HG03442 (cell line): ENCODE measurements at regions not wholly inside any gene's neighbourhood (a gene's known extent, or its start where the extent isn't known, plus 50 kb on each side); places are given as distances from the start of the nearest gene placed in this dataset.

Experiments used
- ATAC-seq: cut with Tn5 transposase; IDR thresholded peaks from one replicate; pipeline ENCODE4 v1.9.1; 2021; ENCODE audit warnings: mild to moderate bottlenecking, moderate library complexity; ENCODE audit not compliant: unreplicated experiment

GRCh38 chr20:51335329-51335841, 207.1 kb downstream of the NFATC2 start:
- peak; percentile 71 for ATAC-seq

- no peak for ATAC-seq
Measured at GRCh38 chr20:51334609-51335008, 207.9 kb downstream of the NFATC2 start.

GRCh38 chr20:51333971-51334370, 208.5 kb downstream of the NFATC2 start:
- ATAC-seq = no peak

GRCh38 chr20:51333446-51333845, 209.1 kb downstream of the NFATC2 start:
- no peak for ATAC-seq

GRCh38 chr20:51331481-51331880, 211.0 kb downstream of the NFATC2 start:
- no peak for ATAC-seq

- no peak for ATAC-seq
Measured at GRCh38 chr20:51329845-51330244, 212.7 kb downstream of the NFATC2 start.

DNA sequence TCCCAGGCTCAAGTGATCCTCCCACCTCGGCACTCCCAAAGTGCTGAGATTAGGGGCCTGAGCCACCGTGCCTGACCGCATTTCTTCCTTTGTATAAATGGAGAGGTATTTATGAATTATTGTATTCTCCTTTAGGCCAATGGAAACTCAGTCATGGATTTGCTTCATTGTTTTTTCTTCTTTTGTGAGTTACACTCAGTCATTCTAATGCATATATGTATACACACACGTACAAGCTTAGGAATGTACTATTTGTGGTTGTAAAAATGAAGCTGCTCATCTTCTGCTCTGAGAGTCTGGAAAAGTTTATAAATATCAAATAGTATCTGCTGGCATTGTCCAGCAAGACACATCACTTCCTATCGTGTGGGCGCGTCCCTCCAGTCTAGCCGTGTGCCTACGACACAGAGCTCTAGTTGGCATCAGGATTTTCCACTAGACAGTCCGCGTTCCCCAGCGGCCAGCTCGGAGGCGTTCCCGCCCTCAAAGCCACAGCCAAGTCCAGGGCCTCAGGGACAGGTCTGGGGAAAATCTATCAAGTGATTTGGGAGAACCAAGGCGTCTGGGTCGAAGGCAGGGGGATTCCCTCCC, 215.2 kb downstream of the NFATC2 start:
- no peak for ATAC-seq

GRCh38 chr20:51326201-51326819, 216.2 kb downstream of the NFATC2 start:
- ATAC-seq = no peak

GRCh38 chr20:51322164-51322707, 220.3 kb downstream of the NFATC2 start:
- no peak for ATAC-seq

- ATAC-seq = no peak
Measured at GRCh38 chr20:51321343-51322163, 221.0 kb downstream of the NFATC2 start.

GRCh38 chr20:51319522-51319921, 223.0 kb downstream of the NFATC2 start:
- no peak for ATAC-seq

DNA sequence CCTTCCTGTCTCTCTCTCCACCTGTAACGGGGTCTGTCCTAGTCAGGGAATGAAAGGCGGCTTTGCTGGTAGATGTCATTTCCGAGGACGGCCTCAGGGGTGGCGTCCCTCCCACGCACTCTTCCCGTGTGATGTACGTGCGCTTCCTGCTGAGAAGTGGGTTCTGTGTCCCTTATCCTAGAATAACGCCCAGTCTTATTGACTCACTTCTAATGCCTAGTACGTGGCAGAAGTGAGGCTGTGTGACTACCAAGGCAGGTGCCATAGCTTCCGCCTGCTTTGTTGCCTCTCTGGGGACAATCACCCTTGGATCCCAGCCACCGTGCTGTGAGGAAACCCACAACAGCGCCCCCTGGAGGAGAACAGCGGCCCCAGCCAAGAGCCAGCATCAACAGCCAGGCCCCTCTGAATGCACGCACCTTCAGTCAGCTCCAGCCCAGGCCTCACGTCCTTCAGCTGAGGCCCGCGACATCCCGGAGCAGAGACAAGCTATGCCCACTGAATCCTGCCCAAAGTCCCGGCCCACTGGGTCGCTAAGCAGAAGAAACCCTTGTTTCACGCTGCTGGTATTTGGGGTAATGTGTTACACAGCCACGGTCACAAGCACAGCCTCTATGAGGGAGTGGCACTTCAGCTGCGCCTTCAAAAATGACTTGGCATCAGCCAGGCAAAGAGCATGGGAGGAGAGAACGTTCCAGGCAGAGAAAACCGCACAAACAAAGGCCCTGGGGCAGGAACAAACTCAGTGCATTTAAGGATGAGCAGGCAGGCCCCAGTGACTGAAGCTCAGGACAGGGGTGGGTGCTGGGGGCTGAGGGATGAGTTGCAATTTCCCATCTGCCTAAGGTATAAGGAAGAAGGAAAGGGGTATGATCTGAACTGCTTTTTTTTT, 224.2 kb downstream of the NFATC2 start:
- ATAC-seq = no peak

DNA sequence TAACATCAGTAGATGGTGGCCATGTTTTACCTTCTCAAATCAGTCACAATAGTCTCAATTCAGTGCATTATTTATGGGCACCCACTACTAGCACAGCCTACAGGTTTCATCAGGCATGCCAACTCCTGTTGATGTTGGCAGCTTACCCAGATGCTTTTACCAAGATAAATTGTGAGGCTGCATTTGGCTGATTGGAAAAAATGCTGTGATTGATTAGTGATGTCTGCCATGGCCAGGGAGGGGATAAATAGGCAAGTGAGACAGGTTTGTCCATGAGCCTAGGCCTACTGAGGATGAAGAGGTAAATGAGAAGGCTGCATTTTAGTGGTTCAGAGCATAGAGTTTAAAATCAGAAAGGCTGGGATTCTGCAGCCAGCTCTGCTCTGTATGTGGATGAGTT, 227.1 kb downstream of the NFATC2 start:
- no peak for ATAC-seq

DNA sequence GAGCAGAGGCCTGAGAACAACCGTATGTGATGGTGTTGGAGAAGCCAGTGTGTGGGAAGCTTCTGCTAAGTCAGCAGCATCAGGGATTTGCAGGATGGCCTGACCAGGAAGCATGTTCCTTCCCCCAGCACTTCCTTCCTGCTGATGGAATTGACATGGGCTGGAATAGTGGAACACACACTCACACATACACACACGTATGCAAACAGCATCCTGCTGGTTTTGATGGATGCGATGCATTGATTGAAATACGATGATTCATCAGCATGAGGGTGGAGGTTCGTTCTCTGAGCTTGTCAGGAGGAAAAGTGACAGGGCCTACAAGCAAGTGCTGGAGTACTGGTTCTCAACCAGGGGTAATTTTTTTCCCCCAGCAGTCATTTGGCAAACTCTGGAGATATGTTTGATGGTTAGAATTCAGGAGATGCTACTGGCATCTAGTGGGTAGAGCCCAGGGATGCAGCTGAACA, 229.1 kb downstream of the NFATC2 start:
- ATAC-seq = no peak

GRCh38 chr20:51312480-51312783, 230.1 kb downstream of the NFATC2 start:
- no peak for ATAC-seq

- ATAC-seq = no peak
Measured at GRCh38 chr20:51311636-51312479, 230.7 kb downstream of the NFATC2 start.

- no peak for ATAC-seq
Measured at GRCh38 chr20:51310216-51310615, 232.3 kb downstream of the NFATC2 start.

GRCh38 chr20:51309128-51309527, 233.4 kb downstream of the NFATC2 start:
- no peak for ATAC-seq

- peak; percentile 63 for ATAC-seq
Measured at GRCh38 chr20:51306521-51307358, 235.8 kb downstream of the NFATC2 start.
